Tibial nerve (tissue), 4 donors: ENCODE measurements at regions not wholly inside any gene's neighbourhood (a gene's known extent, or its start where the extent isn't known, plus 50 kb on each side); places are given as distances from the start of the nearest gene placed in this dataset.

ENCODE experiments used
- CTCF ChIP-seq, 5 experiments: fragments of 200-600 bp in 3 of 5; fragments of 450-650 bp in 2 of 5; sonication (generic) in 3 of 5; IDR thresholded peaks; one replicate each; pipeline ENCODE4 v1.5.1; 2016 to 2019; ENCODE audit warnings: antibody characterized with exemption in 5 of 5, mild to moderate bottlenecking in 3 of 5, moderate library complexity in 2 of 5
- EP300 ChIP-seq, 2 donors: sonication (generic); formaldehyde crosslinking; IDR thresholded peaks; one replicate each; pipeline ENCODE4 v1.6.1; 2017; ENCODE audit warnings: antibody characterized with exemption in 2 of 2, mild to moderate bottlenecking in 1 of 2
- POLR2A ChIP-seq, 2 donors: fragments of 450-650 bp; IDR thresholded peaks; one replicate each; pipeline ENCODE4 v1.6.1; 2017; ENCODE audit warnings: antibody characterized with exemption in 2 of 2, mild to moderate bottlenecking in 2 of 2, moderate library complexity in 2 of 2

- TF ChIP-seq EP300 (IDR thresholded peaks at IDR 0.05): no peak
- no peak for TF ChIP-seq POLR2A (IDR thresholded peaks at IDR 0.05)
- TF ChIP-seq CTCF (IDR thresholded peaks at IDR 0.05): no peak
Observed at GRCh38 chr2:58715344-58715743, 474.2 kb upstream of the FANCL start.
